Osteoblast (primary cell): ENCODE measurements at regions not wholly inside any gene's neighbourhood (a gene's known extent, or its start where the extent isn't known, plus 50 kb on each side); places are given as distances from the start of the nearest gene placed in this dataset.

Source experiments
- DNase-seq: peaks from one replicate; pipeline ENCODE4 v3.0.0; 2011; ENCODE audit warnings: low spot score, mixed read lengths; ENCODE audit not compliant: insufficient read length; ENCODE audit errors: missing footprints
- H2AFZ ChIP-seq: 2 replicates; pipeline ENCODE4 v1.6.0; 2011; ENCODE audit warnings: mild to moderate bottlenecking, low read length
- H3K27ac ChIP-seq: 2 replicates; pipeline ENCODE4 v1.5.1; 2011; ENCODE audit warnings: mild to moderate bottlenecking, low read depth, low read length, moderate library complexity
- H3K27me3 ChIP-seq: 2 replicates; pipeline ENCODE4 v1.6.0; 2012; ENCODE audit warnings: mild to moderate bottlenecking, control low read depth, inconsistent platforms, low read length, moderate library complexity; ENCODE audit not compliant: insufficient read depth
- H3K36me3 ChIP-seq: 2 replicates; pipeline ENCODE4 v1.5.1; 2011; ENCODE audit warnings: mild to moderate bottlenecking, low read length, control low read depth, moderate library complexity; ENCODE audit not compliant: insufficient read depth
- H3K4me1 ChIP-seq: 2 replicates; pipeline ENCODE4 v1.5.1; 2011; ENCODE audit warnings: mild to moderate bottlenecking, low read length, control low read depth, moderate library complexity; ENCODE audit not compliant: insufficient read depth
- H3K4me2 ChIP-seq: 2 replicates; pipeline ENCODE4 v1.6.0; 2011; ENCODE audit warnings: mild to moderate bottlenecking, low read length; ENCODE audit not compliant: insufficient read depth
- H3K4me3 ChIP-seq: fragments of 200-600 bp; sonication (generic); 3 replicates; pipeline ENCODE4 v1.5.1; 2012; ENCODE audit warnings: mild to moderate bottlenecking, low read length, inconsistent platforms; ENCODE audit not compliant: insufficient read depth
- H3K79me2 ChIP-seq: 2 replicates; pipeline ENCODE4 v1.6.0; 2012; ENCODE audit warnings: mild to moderate bottlenecking, low read length, control low read depth, inconsistent platforms; ENCODE audit not compliant: insufficient read depth
- H3K9me3 ChIP-seq: 2 replicates; pipeline ENCODE4 v1.5.1; 2011; ENCODE audit warnings: low read depth, low read length, control low read depth
- H4K20me1 ChIP-seq: 2 replicates; pipeline ENCODE4 v1.6.0; 2012; ENCODE audit warnings: mild to moderate bottlenecking, low read length, control low read depth; ENCODE audit not compliant: insufficient read depth
- TF ChIP-seq, protein P1 (sequence below): IDR thresholded peaks from 2 replicates; pipeline ENCODE4 v1.5.1; 2011; ENCODE audit warnings: mild to moderate bottlenecking, low read depth, low read length, moderate library complexity; ENCODE audit errors: extremely low read depth

DNA sequence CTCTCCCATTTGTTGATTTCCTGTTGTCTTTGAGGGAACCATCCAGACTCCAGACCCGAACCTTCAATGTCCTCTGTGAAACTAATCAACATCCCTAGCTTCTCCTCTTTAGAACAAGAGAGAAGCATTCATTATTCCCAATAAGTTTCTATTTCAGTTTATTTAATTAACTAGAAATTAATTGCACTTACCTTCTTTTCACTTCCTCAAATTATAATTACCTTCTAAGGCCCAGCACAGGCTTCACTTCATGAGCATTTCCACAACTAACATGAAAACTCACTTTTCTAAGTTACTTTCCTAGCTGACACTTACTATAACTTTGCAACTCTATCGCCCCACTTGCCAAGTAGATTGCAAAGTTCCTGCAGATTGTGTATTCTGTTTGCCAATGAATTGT is 71.6 kb upstream of the HTR2A start:
- Histone ChIP-seq H3K4me2 (no peak overlapping the region), H2AFZ (no peak overlapping the region)
- DNase-seq, result peak; percentile 34

DNA sequence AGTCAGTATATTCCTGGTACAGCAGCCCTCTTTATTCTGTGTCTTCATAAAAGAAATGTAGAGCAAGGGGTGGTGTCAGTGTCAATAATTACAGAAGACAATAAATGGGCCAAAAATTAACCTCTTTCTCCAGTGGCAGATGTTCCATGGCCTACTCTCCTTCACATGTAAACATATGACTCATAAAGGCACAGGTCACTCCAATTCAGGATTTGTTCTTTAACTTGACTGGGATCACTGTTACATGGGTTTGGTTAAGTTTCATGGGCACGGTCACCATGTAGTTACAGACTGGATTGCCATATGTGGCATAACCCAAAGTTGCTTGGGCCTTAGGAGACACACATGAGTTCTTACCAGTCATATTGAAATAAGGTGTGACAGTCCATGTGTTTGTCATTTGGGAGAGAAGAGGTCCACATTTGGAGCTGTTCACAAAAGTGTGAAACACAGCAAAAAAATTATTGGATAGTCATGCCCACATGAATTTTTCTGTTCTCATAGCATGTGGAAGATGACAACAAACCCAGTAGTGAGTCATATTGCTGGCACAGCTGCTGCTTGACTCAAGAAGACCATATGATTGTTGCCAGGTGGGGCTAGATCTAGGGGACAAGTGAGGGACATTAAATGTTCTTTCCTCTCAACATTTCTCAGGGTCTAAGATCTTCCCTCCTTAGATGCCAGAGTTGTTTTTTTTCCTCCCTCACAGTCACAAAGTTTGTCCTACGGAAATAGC is 68.1 kb upstream of the HTR2A start:
- no peak overlapping the region for H3K4me3 ChIP-seq
- H3K9me3 ChIP-seq, result no peaks in the 10 kb centered on the region
- no peaks in the 10 kb centered on the region for H3K79me2 ChIP-seq
- H4K20me1 ChIP-seq, result no peaks in the 10 kb centered on the region
- H3K27me3 ChIP-seq, result no peaks in the 10 kb centered on the region
- no peak overlapping the region for H2AFZ ChIP-seq
- no peak overlapping the region for H3K27ac ChIP-seq
- H3K36me3 ChIP-seq, result no peaks in the 10 kb centered on the region
- no peak for DNase-seq
- peaks cover 2% of the 10 kb centered on the region for H3K4me1 ChIP-seq
- TF ChIP-seq, protein P1, sequence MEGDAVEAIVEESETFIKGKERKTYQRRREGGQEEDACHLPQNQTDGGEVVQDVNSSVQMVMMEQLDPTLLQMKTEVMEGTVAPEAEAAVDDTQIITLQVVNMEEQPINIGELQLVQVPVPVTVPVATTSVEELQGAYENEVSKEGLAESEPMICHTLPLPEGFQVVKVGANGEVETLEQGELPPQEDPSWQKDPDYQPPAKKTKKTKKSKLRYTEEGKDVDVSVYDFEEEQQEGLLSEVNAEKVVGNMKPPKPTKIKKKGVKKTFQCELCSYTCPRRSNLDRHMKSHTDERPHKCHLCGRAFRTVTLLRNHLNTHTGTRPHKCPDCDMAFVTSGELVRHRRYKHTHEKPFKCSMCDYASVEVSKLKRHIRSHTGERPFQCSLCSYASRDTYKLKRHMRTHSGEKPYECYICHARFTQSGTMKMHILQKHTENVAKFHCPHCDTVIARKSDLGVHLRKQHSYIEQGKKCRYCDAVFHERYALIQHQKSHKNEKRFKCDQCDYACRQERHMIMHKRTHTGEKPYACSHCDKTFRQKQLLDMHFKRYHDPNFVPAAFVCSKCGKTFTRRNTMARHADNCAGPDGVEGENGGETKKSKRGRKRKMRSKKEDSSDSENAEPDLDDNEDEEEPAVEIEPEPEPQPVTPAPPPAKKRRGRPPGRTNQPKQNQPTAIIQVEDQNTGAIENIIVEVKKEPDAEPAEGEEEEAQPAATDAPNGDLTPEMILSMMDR, result no peak
- H3K4me2 ChIP-seq, result no peak overlapping the region

More for the DNA sequence above, 71.6 kb upstream of the HTR2A start:
- Histone ChIP-seq H4K20me1 (no peaks in the 10 kb centered on the region), H3K27me3 (no peaks in the 10 kb centered on the region), H3K79me2 (no peaks in the 10 kb centered on the region), H3K9me3 (no peaks in the 10 kb centered on the region), H3K4me3 (no peak overlapping the region), H3K36me3 (no peaks in the 10 kb centered on the region), H3K4me1 (no peaks in the 10 kb centered on the region), H3K27ac (no peak overlapping the region)
- TF ChIP-seq, protein P1, result no peak

DNA sequence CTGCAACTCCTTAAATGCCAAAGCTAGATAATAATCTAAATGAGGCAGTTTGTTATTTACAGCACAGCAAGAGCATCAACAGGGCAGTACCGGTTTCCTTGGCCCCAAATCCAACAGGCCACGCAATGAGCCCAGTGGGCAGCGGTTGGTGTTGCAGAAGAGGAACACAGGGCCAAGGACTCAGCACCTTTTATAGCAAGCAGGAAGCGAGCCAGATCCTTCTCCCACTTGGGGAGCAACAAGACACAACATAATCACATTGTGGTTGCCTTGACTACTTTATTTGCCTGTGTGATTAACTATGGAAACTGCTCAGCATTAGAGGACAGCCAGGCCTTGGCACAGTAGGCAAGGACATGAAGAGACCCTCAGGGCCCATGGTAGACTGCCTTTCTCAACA is 67.1 kb upstream of the HTR2A start:
- Histone ChIP-seq H2AFZ (no peak overlapping the region), H3K27ac (no peak overlapping the region), H3K9me3 (no peaks in the 10 kb centered on the region), H4K20me1 (no peaks in the 10 kb centered on the region), H3K4me1 (peaks cover 2% of the 10 kb centered on the region), H3K4me3 (no peak overlapping the region), H3K79me2 (no peaks in the 10 kb centered on the region), H3K36me3 (no peaks in the 10 kb centered on the region), H3K4me2 (no peak overlapping the region), H3K27me3 (no peaks in the 10 kb centered on the region)
- no peak for DNase-seq
- TF ChIP-seq, protein P1, result no peak

DNA sequence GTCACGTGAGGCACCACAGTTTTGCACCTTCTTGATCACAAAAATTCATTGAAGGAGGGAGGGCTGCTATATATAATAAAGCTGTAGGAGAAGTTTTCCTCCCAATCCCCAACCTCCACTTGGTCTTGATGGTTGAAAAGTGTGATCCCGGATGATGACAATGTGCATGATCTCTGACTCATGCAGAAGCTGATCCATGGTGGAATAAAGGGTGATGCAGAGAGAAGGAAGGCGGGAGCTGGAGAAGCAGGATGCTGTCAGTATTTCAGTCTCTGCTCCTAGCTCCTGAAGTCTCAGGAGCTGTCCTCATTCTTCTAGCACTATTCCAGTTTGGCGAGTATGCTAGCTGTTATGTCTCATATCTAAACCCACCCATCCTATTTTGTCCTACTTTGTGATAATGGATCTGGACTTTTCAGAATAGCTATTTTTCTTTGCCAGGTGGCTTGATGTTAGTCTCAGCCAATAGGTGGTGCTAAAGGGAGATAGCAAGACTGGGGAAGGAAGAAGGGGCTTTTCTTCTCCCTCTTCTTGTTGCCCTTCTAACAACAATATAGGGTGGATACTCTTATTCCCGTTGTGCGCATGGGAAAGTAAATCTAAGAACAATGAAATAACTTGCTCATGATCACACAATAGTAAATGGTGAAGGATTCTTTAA is 65.6 kb upstream of the HTR2A start:
- H3K4me2 ChIP-seq, result peak overlapping the region; percentile 15
- peaks cover 2% of the 10 kb centered on the region for H3K4me1 ChIP-seq
- no peaks in the 10 kb centered on the region for H4K20me1 ChIP-seq
- no peaks in the 10 kb centered on the region for H3K79me2 ChIP-seq
- no peaks in the 10 kb centered on the region for H3K9me3 ChIP-seq
- no peak overlapping the region for H3K4me3 ChIP-seq
- H3K27ac ChIP-seq, result no peak overlapping the region
- TF ChIP-seq, protein P1, result peak; percentile 32
- DNase-seq, result peak; percentile 82
- H3K27me3 ChIP-seq, result no peaks in the 10 kb centered on the region
- no peaks in the 10 kb centered on the region for H3K36me3 ChIP-seq
- no peak overlapping the region for H2AFZ ChIP-seq
